Karpas-422 (cell line): ENCODE measurements at regions not wholly inside any gene's neighbourhood (a gene's known extent, or its start where the extent isn't known, plus 50 kb on each side); places are given as distances from the start of the nearest gene placed in this dataset.
"Not testable (repeated sequence)": the region's sequence is repeated elsewhere in the genome, so short reads cannot be mapped to it uniquely, and the experiment has no call there.

Experiments used
- DNase-seq: peaks from one replicate; pipeline ENCODE4 v3.0.0-alpha.2; 2015
- H2AFZ ChIP-seq: fragments of 200-600 bp; sonication (generic); 2 replicates; pipeline ENCODE4 v1.6.1; 2014; ENCODE audit warnings: antibody characterized with exemption, low read length, mixed read lengths
- H3K27ac ChIP-seq: fragments of 200-600 bp; sonication (generic); 2 replicates; pipeline ENCODE4 v1.5.1; 2014; ENCODE audit warnings: mild to moderate bottlenecking, low read length, moderate library complexity
- H3K27me3 ChIP-seq: fragments of 200-600 bp; sonication (generic); 2 replicates; pipeline ENCODE4 v1.6.1; 2014; ENCODE audit warnings: low read length, mixed read lengths
- H3K36me3 ChIP-seq: fragments of 200-600 bp; sonication (generic); 2 replicates; pipeline ENCODE4 v1.6.1; 2014; ENCODE audit warnings: low read length, mixed read lengths; ENCODE audit not compliant: insufficient read depth
- H3K4me1 ChIP-seq: fragments of 200-600 bp; sonication (generic); 2 replicates; pipeline ENCODE4 v1.6.1; 2014; ENCODE audit warnings: mild to moderate bottlenecking, low read length, mixed read lengths
- H3K4me2 ChIP-seq: fragments of 200-600 bp; sonication (generic); 2 replicates; pipeline ENCODE4 v1.6.1; 2014; ENCODE audit warnings: low read length, low read depth, mild to moderate bottlenecking; ENCODE audit not compliant: poor library complexity, severe bottlenecking
- H3K4me3 ChIP-seq: fragments of 200-600 bp; sonication (generic); 2 replicates; pipeline ENCODE4 v1.5.1; 2014; ENCODE audit warnings: mild to moderate bottlenecking, antibody characterized with exemption, low read length, mixed read lengths
- H3K79me2 ChIP-seq: fragments of 200-600 bp; sonication (generic); 2 replicates; pipeline ENCODE4 v1.6.1; 2014; ENCODE audit warnings: mild to moderate bottlenecking, low read length, mixed read lengths
- H3K9ac ChIP-seq: fragments of 200-600 bp; sonication (generic); 2 replicates; pipeline ENCODE4 v1.6.0; 2014; ENCODE audit warnings: low read length
- H3K9me2 ChIP-seq: fragments of 200-600 bp; sonication (generic), shearing (Covaris generic); replicated peaks from 2 replicates; pipeline ENCODE4 v1.6.0; 2014; ENCODE audit warnings: mild to moderate bottlenecking, low read length, moderate library complexity; ENCODE audit not compliant: insufficient read depth
- H3K9me3 ChIP-seq: fragments of 300-700, 200-600 bp; sonication (generic); 2 replicates; pipeline ENCODE4 v1.6.1; 2014; ENCODE audit warnings: low read length, mixed read lengths
- H4K20me1 ChIP-seq: fragments of 200-600 bp; sonication (generic); 2 replicates; pipeline ENCODE4 v1.6.1; 2014; ENCODE audit warnings: mild to moderate bottlenecking, antibody characterized with exemption, low read length, low read depth; ENCODE audit not compliant: insufficient read depth

GRCh38 chr6:8299034-8299433 lies 136.3 kb downstream of the SLC35B3 start:
- no peak overlapping the region for H3K4me2 ChIP-seq
- no peak overlapping the region for H2AFZ ChIP-seq
- no peaks in the 10 kb centered on the region for H3K27me3 ChIP-seq
- no peaks in the 10 kb centered on the region for H3K9me3 ChIP-seq
- no peak for DNase-seq
- no peaks in the 10 kb centered on the region for H3K9me2 ChIP-seq
- H3K79me2 ChIP-seq = no peaks in the 10 kb centered on the region
- no peaks in the 10 kb centered on the region for H3K4me1 ChIP-seq
- H3K36me3 ChIP-seq = no peaks in the 10 kb centered on the region
- no peak overlapping the region for H3K27ac ChIP-seq
- H3K4me3 ChIP-seq = no peak overlapping the region
- no peak overlapping the region for H3K9ac ChIP-seq
- no peaks in the 10 kb centered on the region for H4K20me1 ChIP-seq

GRCh38 chr6:8282946-8283345 lies 152.4 kb downstream of the SLC35B3 start:
- not testable (repeated sequence) for H3K27ac ChIP-seq, H2AFZ ChIP-seq, H3K4me2 ChIP-seq, H3K79me2 ChIP-seq, H3K36me3 ChIP-seq, H3K4me3 ChIP-seq, H3K9ac ChIP-seq, H3K9me3 ChIP-seq, DNase-seq, H3K4me1 ChIP-seq, H4K20me1 ChIP-seq, H3K27me3 ChIP-seq, H3K9me2 ChIP-seq

GRCh38 chr6:8282380-8282779 lies 153.0 kb downstream of the SLC35B3 start:
- H3K36me3 ChIP-seq = no peaks in the 10 kb centered on the region
- no peaks in the 10 kb centered on the region for H3K79me2 ChIP-seq
- no peak overlapping the region for H3K4me2 ChIP-seq
- DNase-seq = no peak
- no peak overlapping the region for H3K4me3 ChIP-seq
- no peaks in the 10 kb centered on the region for H3K9me3 ChIP-seq
- H4K20me1 ChIP-seq = no peaks in the 10 kb centered on the region
- H3K27me3 ChIP-seq = no peaks in the 10 kb centered on the region
- H3K4me1 ChIP-seq = no peaks in the 10 kb centered on the region
- no peak overlapping the region for H2AFZ ChIP-seq
- no peak overlapping the region for H3K27ac ChIP-seq
- H3K9ac ChIP-seq = no peak overlapping the region
- H3K9me2 ChIP-seq = no peaks in the 10 kb centered on the region

GRCh38 chr6:8279041-8279805 lies 156.1 kb downstream of the SLC35B3 start:
- no peak for DNase-seq
- H3K9me3 ChIP-seq = no peaks in the 10 kb centered on the region
- no peaks in the 10 kb centered on the region for H3K36me3 ChIP-seq
- H3K4me3 ChIP-seq = no peak overlapping the region
- H3K4me1 ChIP-seq = no peaks in the 10 kb centered on the region
- H3K9me2 ChIP-seq = no peaks in the 10 kb centered on the region
- H3K79me2 ChIP-seq = no peaks in the 10 kb centered on the region
- H3K27ac ChIP-seq = no peak overlapping the region
- no peak overlapping the region for H3K4me2 ChIP-seq
- H4K20me1 ChIP-seq = no peaks in the 10 kb centered on the region
- no peaks in the 10 kb centered on the region for H3K27me3 ChIP-seq
- no peak overlapping the region for H3K9ac ChIP-seq
- no peak overlapping the region for H2AFZ ChIP-seq

GRCh38 chr6:8278562-8278961 lies 156.8 kb downstream of the SLC35B3 start:
- no peak overlapping the region for H3K9ac ChIP-seq
- H3K27ac ChIP-seq = no peak overlapping the region
- H2AFZ ChIP-seq = no peak overlapping the region
- no peaks in the 10 kb centered on the region for H3K4me1 ChIP-seq
- no peaks in the 10 kb centered on the region for H3K36me3 ChIP-seq
- no peak overlapping the region for H3K4me2 ChIP-seq
- H3K27me3 ChIP-seq = no peaks in the 10 kb centered on the region
- DNase-seq = no peak
- no peaks in the 10 kb centered on the region for H4K20me1 ChIP-seq
- H3K4me3 ChIP-seq = no peak overlapping the region
- H3K79me2 ChIP-seq = no peaks in the 10 kb centered on the region
- H3K9me3 ChIP-seq = no peaks in the 10 kb centered on the region
- no peaks in the 10 kb centered on the region for H3K9me2 ChIP-seq

GRCh38 chr6:8277769-8278168 lies 157.6 kb downstream of the SLC35B3 start:
- Histone ChIP-seq H4K20me1 (no peaks in the 10 kb centered on the region), H3K9me3 (no peaks in the 10 kb centered on the region), H3K36me3 (no peaks in the 10 kb centered on the region), H3K27ac (no peak overlapping the region), H3K9ac (no peak overlapping the region), H3K9me2 (no peaks in the 10 kb centered on the region), H3K79me2 (no peaks in the 10 kb centered on the region), H3K4me3 (no peak overlapping the region), H3K27me3 (no peaks in the 10 kb centered on the region), H3K4me1 (no peaks in the 10 kb centered on the region), H3K4me2 (no peak overlapping the region), H2AFZ (no peak overlapping the region)
- no peak for DNase-seq

- no peaks in the 10 kb centered on the region for H4K20me1 ChIP-seq
- no peak overlapping the region for H3K27ac ChIP-seq
- H3K9ac ChIP-seq = no peak overlapping the region
- no peak overlapping the region for H3K4me3 ChIP-seq
- no peaks in the 10 kb centered on the region for H3K4me1 ChIP-seq
- no peak for DNase-seq
- no peaks in the 10 kb centered on the region for H3K36me3 ChIP-seq
- H3K4me2 ChIP-seq = no peak overlapping the region
- no peaks in the 10 kb centered on the region for H3K9me2 ChIP-seq
- no peaks in the 10 kb centered on the region for H3K9me3 ChIP-seq
- H2AFZ ChIP-seq = no peak overlapping the region
- no peaks in the 10 kb centered on the region for H3K79me2 ChIP-seq
- no peaks in the 10 kb centered on the region for H3K27me3 ChIP-seq
Measured at GRCh38 chr6:8276148-8276547, 159.2 kb downstream of the SLC35B3 start.

- H3K36me3 ChIP-seq = no peaks in the 10 kb centered on the region
- H3K4me1 ChIP-seq = no peaks in the 10 kb centered on the region
- no peak overlapping the region for H3K4me2 ChIP-seq
- H3K27ac ChIP-seq = no peak overlapping the region
- H3K79me2 ChIP-seq = no peaks in the 10 kb centered on the region
- no peaks in the 10 kb centered on the region for H3K9me2 ChIP-seq
- DNase-seq = no peak
- no peak overlapping the region for H3K9ac ChIP-seq
- no peaks in the 10 kb centered on the region for H3K27me3 ChIP-seq
- H3K9me3 ChIP-seq = no peaks in the 10 kb centered on the region
- H3K4me3 ChIP-seq = no peak overlapping the region
- H2AFZ ChIP-seq = no peak overlapping the region
- no peaks in the 10 kb centered on the region for H4K20me1 ChIP-seq
Measured at GRCh38 chr6:8275667-8276066, 159.7 kb downstream of the SLC35B3 start.
